HG03432 (cell line): ENCODE measurements at regions not wholly inside any gene's neighbourhood (a gene's known extent, or its start where the extent isn't known, plus 50 kb on each side); places are given as distances from the start of the nearest gene placed in this dataset.
A peak's percentile ranks its signal among the peaks of the same experiment; 100 is the strongest.
"Not testable (repeated sequence)": the region's sequence is repeated elsewhere in the genome, so short reads cannot be mapped to it uniquely, and the experiment has no call there.

ENCODE experiments used
- ATAC-seq: cut with Tn5 transposase; IDR thresholded peaks from one replicate; pipeline ENCODE4 v1.9.1; 2021; ENCODE audit warnings: mild to moderate bottlenecking, moderate library complexity; ENCODE audit not compliant: unreplicated experiment

DNA sequence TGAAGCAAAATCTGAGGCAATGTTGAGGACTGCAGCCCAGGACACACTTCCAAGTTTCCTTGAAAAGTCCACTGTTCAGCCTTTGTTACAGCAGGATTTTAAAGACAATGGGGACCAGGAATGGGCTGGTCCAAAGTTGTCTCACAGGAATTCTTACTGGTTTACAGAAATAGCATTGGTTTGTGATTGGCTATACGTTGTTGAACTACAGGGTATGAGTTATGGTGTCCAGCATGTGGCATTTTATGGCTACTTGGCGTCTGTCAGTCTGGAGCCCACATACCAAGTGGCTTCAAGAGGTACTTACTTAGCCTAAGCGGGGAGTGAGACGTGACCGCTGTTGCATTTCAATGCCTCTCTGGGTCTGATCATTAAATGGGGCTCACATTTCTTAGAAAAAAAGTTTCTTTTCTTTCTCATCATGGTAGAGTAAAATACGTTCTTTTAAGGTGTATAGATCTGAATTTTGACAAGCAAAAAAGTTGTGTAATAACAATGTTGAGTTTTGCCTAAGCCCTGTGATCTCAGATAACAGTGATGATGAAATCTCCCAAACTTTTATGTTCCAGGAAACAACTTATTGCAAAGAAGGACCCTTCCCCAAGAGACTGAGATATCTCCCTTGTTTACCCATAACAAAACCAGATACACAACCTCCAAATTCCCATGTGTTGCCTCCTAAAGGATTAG, 100.0 kb upstream of the TRIM24 start:
- no peak for ATAC-seq

DNA sequence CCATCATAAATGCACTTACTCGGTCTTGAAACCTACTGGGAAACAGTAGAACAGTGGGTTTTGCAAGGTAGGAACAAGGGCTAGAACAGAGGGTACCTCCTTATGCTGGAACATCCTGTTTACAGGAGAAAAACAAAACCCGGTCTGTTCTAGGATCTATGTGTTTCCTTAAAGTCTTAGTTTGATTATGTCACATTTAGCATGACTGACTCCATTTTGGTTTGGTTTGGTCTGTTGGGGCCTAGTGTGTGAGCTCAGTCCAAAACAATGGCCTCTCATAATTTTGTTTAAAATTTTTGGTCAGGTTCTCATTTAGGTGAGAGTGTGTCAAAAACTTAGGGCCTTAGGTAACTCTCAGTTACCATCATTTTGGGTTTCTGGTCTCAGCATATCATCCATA, 96.3 kb upstream of the TRIM24 start:
- ATAC-seq = no peak

DNA sequence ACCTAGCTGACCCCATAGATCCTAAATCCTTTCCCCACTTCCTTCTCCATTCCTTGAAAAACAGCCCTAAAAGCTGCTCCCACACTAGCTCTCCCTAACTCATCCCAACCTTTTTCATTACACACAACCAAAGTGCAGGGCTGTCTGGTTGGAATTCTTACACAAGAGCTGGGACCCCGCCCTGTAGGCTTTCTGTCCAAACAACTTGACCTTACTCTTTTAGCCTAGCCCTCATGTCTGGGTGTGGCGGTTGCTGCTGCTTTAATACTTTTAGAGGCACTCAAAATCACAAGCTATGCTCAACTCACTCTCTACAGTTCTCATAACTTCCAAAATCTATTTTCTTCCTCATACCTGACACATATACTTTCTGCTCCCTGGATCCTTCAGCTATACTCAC, 93.9 kb upstream of the TRIM24 start:
- not testable (repeated sequence) for ATAC-seq

DNA sequence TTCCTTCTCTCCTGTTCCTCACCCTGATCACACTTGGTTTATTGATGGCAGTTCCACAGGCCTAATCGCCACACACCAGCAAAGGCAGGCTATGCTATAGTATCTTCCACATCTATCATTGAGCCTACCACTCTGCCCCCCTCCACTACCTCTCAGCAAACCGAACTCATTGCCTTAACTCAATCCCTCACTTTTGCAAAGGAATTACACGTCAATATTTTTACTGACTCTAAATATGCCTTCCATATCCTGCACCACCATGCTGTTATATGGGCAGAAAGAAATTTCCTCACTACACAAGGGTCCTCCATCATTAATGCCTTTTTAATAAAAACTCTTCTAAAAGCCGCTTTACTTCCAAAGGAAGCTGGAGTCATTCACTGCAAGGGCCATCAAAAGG, 93.4 kb upstream of the TRIM24 start:
- ATAC-seq = not testable (repeated sequence)

DNA sequence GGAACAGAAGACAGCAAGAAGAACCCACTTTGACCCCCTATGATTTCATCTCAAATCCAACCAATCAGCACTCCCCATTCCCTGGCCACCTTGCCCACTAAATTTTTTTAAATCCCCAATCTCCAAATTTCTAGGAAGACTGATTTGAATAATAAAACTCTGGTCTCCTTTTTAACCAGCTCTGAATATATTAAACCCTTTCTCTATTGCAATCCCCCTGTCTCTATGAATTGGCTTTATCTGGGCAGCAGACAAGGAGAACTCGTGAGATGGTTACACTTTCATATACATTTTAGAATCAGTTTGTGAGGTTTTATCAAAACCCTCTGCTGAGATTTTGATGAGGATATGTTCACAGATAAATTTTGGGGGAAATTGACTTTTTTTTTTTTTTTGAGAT, 90.3 kb upstream of the TRIM24 start:
- no peak for ATAC-seq

DNA sequence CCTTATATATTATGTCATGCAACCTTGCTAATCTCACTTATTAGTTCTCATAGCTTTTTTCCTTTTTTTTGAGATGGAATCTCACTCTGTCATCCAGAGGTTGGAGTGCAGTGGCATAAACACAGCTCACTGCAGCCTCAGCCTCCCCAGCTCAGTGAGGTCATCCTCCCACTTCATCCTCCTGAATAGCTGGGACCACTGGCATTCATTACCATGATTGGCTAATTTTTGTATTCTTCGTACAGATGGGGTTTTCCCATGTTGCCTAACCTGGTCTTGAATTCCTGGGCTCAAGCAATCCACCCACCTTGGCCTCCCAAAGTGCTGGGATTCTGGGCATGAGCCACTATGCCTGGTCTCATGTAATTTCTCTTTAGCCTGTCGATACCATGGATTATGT, 89.1 kb upstream of the TRIM24 start:
- ATAC-seq = no peak

DNA sequence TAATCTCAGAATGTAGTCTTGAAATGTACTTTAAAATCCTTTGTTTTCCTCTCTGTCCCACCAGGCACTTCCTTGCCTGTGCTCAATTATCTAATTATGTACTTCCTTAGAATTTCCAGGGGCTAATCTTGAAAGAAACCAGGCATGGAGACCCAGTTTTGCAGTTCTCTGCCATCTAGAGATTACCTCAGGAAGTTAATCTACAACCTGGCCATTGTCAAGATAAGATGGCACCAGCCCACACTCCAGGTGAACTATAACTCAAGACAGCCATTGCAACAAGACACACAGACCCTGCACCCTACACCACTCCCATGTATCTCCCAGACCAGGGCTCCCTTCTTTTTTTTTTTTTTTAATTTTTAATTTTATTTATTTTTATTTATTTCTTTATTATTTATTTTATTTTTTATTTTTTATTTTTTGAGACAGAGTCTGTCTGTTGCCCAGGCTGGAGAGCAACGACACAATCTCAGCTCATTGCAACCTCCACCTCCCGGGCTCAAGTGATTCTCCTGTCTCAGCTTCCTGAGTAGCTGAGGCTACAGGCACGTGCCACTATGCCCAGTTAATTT, 85.9 kb upstream of the TRIM24 start:
- ATAC-seq = no peak

DNA sequence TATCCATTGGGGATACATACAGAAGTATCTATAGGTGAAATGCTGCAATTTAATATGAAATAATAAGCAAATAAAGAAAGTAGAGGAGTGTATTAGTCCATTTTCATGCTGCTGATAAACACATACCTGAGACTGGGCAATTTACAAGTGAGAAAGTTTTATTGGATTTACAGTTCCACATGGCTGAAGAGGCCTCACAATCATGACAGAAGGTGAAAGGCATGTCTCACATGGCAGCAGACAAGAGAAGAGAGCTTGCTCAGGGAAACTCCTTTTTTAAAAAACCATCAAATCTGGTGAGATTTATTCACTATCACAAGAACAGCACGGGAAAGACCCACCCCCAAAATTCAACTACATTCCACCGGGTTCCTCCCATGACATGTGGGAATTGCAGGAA, 82.8 kb upstream of the TRIM24 start:
- ATAC-seq = no peak

DNA sequence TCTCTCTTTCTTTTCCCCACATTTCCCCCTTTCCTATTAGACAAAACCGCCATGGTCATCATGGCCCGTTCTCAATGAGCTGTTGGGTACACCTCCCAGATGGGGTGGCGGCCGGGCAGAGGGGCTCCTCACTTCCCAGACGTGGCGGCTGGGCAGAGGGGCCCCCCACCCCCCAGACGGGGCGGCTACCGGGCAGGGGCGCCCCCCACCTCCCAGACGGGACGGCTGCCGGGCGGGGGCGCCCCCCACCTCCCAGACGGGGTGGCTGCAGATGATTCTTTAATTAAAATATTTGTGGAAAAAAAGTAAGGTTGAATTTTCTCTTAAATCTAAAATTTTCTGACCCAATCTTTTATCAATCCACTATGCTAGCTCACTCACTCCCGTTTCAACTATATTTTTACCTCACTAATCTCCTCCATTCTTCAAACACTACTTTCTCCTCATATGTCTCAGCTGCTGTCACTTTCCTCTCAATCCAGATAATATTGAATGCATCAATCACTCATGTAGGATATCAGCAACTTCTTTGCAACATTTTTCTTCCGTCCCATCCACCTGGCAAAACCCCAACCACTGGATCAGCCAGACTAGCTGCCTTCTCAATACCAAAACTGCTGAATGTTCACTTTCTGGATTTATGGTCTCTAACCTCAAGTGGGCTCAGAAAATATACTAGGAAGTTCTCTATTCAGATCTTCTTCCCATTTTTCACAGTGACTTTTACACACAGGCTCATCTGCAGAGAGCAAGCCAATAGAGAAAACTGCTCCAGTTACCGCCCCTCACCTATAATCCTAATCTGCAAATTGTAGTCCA, 81.1 kb upstream of the TRIM24 start:
- ATAC-seq = no peak

DNA sequence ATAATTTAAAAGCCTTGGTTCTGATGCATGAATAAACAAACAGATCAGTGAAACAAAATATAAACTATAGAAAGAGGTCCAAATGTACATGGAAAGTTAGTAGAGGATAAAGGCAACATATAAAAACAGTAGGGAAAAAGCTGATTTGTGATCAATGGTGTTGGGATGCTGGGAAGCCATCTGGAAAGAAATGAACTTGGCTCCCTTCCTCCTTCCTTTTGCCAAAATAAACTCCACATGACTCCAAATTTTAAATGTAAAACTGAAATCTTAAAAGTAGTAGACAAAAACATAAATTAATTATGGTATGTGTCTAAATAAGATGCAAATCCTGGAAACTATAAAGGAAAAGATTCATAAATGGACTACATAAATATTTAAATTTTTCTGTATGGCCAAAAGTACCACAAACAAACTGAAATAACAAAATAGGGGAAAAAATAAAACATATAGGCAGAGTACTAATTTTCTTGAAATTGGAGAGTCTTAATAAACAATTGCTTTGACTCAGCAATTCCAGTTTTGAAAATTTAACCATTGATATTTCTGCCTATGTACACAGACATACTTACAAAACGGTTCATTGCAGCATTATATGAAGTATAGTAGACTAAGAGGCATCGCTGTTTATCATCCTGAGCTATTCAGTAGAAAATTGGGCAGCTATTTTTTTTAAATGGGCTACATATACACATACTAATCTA, 77.0 kb upstream of the TRIM24 start:
- ATAC-seq = no peak

DNA sequence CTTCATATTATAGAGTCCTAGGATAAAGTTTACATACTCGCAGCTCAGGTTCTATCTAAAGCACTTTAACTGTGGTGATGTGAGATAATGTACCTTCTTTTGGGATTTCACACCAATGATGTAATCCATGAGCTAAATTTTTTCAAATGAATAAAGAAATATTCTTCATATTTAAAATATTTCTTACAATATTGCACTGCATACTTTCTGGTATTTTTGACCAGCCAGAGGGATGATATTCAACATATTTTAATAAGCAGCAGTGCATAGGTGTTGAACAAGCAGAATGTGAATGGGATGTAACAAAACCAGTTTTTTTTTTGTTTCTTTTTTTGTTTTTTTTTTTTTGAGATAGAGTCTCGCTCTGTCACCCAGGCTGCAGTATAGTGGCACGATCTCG, 73.2 kb upstream of the TRIM24 start:
- ATAC-seq = no peak

DNA sequence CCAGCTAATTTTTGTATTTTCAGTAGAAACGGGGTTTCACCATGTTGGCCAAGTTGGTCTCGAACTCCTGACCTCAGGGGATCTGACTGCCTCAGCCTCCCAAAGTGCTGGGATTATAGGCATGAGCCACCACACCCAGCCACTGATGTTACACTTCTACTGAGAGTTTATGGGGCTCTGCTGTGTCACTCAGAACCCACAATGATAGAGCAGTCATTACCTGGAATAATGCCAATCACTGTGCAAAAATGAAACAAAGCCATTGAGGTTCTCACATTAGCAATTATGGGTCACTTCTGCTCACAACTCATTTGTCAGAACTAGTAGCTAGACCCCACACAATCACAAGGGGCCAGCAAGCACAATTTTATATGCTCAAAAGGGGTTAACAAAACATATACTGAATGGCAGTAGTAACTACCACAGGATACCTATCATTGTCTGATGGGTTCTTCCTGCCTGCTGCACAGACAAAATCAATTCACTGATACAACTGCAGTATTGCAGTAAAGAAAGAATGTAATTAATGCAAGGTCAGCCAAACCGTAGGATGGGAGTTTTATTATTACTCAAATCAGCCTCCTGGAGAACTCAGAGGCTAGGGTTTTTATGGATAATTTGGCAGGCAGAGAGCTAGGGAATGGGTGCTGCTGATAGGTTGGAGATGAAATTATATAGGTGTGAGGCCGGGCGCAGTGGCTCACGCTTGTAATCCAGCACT, 72.1 kb upstream of the TRIM24 start:
- ATAC-seq = no peak

DNA sequence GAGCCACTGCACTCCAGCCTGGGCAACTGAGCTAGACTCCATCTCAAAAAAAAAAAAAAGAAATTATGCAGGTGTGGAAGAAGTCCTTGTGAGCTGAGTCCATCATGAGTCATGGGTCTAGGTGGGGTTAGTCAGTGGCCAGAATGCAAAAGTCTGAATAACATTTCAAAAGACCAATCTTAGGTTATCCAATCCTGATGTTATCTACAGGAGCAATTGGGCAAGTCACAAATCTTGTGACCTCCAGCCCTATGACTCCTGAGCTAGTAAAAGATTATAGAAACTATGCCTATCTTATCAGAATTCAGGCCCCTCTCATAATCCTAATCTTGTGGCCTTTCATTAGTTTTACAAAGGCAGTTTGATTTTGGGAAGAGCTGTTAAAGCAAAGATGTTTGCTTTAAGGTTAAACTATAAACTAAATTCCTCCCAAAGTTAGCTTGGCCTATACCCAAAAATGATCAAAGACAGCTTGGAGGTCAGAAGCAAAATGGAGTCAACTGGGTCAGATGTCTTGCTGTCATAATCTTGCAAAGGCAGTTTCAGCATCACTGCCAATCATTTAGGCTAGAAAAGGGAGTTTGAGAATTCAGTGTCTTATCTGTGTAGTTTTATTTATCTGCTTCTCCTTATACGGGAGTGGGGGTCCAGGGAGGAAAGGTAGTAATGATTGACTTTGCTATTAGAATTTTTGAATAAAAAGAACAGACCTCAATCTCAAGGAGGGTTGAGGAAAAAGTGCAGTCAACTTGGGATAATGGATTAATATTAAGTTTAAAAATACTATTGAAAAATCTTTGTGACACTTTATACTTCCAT, 71.2 kb upstream of the TRIM24 start:
- ATAC-seq = no peak

DNA sequence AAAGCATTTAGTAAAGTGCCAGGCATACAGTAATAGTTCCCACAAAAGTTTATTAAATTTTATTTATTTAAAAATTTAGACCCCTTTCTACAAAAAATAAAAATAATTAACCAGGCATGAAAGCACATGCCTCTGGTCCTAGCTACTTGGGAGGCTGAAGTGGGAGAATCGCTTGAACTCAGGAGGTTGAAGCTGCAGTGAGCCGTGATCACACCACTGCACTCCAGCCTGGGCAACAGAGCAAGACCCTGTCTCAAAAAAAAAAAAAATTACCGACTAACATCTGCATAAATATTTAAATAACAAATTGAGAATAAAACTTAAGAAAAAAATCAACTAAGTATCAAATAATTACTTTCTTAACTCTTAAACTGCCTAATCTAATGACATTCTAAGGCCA, 64.3 kb upstream of the TRIM24 start:
- ATAC-seq = no peak

DNA sequence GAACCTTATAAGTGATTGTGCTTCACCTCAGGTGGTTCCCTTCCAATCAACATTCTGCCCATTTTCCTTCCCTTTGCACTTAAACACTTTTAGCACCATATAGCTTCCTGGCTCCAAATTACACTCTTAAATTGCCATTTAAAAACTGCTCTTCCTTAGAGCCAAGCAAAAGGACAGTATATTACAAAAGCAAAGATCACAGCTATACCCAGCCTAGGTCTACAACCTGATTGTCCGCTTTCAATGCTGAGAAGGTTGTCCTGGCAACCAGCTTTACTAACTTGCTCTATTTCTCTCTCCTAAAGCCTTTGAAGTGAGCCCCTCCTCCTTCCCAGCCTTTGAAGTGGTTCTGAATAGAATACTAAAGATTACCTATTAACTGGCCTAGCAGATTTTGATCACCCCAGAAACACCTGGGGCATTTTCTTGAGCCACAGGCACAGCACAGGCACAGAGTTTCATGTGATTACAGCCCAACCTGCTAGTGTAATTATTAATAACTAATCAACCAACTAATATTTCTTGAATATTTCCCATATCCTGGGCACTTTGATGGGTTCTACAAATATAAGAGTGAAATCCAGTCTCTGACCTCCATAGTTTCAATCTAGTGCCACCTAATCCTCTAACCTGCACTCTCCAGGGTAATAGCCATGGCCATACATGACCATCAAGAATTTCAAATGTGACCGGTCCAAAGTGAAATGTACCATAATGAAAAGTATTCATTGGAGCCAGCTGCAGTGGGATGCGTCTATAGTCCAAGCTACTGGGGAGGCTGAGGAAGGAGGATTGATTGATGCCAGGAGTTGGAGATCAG, 63.6 kb upstream of the TRIM24 start:
- peak; percentile 98 for ATAC-seq

DNA sequence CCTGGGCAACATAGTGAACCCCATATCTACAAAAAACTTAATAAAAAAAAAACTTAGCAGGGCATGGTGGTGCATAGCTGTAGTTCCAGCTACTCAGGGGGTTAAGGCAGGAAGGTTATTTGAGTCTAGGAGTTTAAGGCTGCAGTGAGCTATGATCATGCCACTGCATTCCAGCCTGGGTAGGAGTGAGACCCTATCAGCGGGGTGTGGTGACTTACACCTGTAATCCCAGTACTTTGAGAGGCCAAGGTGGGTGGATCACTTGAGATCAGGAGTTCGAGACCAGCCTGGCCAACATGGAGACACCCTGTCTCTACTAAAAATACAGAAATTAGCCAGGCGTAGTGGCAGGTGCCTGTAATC, 63.0 kb upstream of the TRIM24 start:
- not testable (repeated sequence) for ATAC-seq

DNA sequence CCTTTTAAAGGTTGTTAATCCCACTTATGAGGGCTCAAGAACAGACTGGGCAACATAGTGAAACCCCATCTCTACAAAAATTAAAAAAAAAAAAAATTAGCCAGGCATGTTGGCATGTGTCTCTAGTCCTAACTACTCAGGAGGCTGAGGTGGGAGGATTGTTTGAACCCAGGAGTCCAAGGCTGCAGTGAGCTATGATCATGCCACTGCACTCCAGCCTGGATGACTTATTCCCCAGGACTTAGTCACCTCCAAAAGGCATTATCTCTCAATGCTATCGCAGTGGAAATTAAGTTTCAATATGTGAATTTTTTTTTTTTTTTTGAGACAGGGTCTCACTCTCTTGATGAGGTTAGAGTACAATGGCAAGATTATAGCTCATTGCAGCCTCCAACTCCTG, 61.2 kb upstream of the TRIM24 start:
- ATAC-seq = no peak

DNA sequence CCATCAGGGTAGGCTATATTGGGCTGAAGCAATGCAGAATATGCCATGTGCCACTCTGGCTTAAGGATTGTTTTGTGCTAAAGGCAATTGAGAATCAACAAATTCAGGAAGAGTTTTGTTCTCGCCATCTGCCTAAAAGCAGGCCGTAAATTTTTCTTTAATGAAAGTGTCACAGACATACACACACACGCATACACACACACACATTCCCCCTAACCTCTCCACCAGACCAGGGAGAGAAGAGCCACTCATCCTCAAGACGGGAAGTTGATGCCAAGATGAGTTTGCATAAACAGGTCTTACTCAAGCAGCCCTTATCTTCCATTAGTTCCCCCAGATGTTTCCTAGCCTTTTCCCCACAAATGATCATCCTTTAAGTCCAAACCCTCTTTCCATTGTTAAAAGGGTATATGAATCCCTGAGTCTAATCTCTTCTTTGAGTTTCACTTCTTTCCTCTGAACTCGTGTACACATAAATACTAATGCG, 59.6 kb upstream of the TRIM24 start:
- ATAC-seq = no peak

DNA sequence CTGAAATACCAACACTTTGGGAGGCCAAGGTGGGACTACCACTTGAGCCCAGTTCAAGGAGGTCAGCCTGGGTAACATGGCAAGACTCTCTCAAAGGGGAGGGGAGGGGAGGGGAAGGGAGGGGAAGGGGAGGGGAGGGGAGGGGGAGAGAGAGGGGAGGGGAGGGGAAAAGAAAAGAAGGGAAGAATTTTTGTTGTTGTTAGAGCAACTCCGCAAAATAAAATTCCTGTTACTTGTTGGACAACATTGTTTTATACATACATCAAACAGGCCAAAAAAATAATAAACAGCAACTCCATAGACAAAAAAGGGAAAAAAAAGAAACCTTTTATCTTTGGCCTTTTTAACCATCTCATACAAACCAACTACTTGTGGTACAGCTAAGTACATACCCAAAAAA, 57.3 kb upstream of the TRIM24 start:
- ATAC-seq = no peak
